Posterior vena cava (tissue), 2 donors: ENCODE measurements at regions not wholly inside any gene's neighbourhood (a gene's known extent, or its start where the extent isn't known, plus 50 kb on each side); places are given as distances from the start of the nearest gene placed in this dataset.
"Not testable (repeated sequence)": the region's sequence is repeated elsewhere in the genome, so short reads cannot be mapped to it uniquely, and the experiment has no call there.

ENCODE experiments used
- DNase-seq: peaks from one replicate; pipeline ENCODE4 v3.0.0-alpha.2; 2020; ENCODE audit warnings: low spot score
- intact Hi-C, 2 donors: fragments of 100-400 bp; cut with DNase I; formaldehyde crosslinking; loops; one replicate each; pipeline versions ENCODE4 v1.14.1 to v1.14.2; 2022 to 2023
- donor health status: DM: yes; HTN: yes; CAD: no.
- donor health status: DM: yes; HTN: yes; CAD: no.

DNA sequence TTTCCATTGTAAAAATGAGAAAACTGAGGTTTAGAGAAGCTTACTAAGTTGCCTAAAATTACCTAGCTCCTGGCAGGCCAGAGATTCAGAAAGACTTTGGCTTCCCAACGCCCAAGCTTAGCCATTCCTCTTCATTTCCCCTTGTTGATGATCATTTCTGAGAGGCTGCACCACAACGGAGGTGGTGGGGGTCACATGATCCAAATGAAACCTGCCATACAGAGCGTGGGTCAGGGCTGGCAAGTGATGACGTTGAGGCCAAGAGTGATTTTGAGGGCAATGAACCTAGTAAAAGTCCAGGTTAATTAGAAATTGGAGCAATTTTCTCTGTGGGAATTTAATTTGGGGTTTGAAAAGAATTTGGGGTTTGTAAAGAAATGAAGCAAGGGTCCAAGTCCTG is 109.9 kb downstream of the TMEM182 start:
- intact Hi-C loops = no loop called here

DNA sequence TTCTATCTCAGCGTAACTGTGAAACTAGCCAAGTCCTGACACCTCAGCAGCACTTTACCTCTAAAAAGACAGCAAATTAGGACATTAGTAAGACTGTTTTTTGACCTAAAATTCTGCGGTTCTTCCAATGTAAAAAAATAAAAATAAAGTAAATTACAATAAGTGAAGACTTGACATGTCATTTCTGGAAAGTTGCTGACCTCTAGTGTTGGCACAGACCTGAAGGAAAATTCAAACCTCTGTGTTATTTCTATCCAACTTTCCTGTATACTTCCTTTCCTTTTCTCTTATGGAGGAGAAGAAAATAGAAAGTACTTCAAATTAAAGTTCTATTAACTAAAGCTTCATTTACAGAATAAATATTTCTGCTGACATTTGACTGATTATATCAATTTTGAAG is 110.6 kb downstream of the TMEM182 start:
- intact Hi-C loops = no loop called here
- no peak for DNase-seq

More for the DNA sequence above, 109.9 kb downstream of the TMEM182 start:
- DNase-seq = no peak

DNA sequence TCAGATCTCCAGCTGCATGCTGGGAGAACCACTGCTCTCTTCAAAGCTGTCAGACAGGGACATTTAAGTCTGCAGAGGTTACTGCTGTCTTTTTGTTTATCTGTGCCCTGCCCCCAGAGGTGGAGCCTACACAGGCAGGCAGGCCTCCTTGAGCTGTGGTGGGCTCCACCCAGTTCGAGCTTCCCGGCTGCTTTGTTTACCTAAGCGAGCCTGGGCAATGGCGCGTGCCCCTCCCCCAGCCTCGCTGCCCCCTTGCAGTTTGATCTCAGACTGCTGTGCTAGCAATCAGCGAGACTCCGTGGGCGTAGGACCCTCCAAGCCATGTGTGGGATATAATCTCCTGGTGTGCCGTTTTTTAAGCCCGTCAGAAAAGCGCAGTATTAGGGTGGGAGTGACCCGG is 117.7 kb downstream of the TMEM182 start:
- DNase-seq, intact Hi-C loops: not testable (repeated sequence)

DNA sequence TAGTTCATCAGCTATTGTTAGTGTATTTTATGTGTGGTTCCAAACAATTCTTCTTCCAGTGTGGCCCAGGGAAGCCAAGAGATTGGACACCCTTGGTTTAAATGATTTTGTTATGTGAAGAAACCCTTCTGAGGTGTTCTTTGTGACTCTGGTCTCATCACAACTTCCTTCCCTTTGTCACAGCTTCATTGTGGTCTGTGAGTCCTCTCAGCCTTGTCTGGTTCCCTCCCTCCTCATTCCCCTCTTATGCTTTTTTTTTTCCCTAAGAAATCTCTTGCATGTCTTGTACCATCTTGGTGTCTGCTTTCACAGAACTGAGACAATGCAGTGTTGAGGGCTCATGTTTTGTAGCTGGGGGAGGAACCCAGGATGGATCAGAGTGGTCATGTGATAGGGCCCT is 118.9 kb downstream of the TMEM182 start:
- intact Hi-C loops = no loop called here
- no peak for DNase-seq

DNA sequence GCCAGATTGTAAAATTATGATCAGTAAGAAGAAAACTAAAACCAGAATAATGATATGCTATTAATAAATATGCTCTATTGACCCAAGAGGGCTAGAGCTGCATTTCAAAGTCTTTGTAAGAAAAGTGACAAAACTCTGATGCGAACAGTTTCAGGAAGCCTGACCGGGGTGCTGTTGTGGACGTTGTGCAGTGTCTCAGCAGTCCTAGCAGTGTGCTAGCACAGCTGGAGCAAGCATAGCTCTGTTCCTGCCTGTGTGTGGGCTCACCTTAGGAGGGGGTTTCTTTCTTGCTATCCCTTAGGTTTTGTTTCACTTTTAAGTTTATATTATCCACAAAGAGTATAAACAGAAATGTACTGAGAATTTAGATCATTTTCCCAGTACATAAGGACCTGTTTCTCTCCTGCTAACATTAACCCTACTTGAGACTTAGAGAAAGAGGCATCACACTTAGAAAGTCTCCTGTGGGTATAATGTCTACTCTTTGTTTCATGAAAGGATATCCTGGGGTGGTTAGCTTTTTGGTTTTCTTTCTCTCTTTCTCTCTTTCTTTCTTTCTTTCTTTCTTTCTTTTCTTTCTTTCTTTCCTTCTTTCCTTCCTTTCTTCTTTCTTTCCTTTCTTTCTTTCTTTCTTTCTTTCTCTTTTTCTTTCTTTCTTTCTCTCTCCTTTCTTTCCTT is 124.5 kb downstream of the TMEM182 start:
- intact Hi-C loops = no loop called here
- DNase-seq = no peak

DNA sequence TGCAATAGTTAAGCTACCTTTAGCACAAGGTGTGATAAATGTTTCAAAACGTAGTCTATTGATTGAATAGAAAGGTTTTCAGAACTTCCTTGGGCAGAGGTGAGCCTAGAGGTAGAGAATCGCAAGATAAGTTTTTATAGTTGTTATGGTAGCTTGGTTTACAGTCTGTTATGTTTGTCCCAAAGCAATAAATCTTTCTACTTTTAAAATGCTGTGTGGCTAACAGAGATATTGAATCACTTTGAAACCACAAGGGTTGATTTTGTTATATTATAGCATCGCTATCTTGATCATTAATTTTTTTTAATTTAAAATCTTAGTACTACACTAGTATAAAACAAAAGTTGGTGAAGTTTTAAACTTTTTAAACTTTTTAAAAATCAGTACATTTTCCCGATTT is 126.7 kb downstream of the TMEM182 start:
- intact Hi-C loops = no loop called here
- DNase-seq = no peak

DNA sequence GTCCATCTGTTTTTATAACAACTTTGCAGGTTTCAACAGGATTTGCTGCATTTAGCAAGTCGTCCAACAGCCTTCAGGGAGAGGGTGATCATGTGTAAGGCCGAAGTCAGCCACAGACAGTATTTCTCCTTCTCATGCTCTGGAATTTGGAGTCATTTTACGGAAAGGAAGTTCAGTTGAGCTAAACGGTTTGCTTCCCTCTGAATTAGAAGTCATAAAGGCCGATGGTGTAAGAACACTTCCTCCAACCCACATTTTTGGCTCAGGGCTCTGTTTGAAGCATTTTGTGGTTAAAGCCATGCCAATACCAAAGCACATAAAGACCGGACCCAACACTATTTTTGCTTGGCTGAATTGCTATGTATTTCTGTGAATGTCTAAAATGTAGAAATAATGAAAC is 129.5 kb downstream of the TMEM182 start:
- no peak for DNase-seq
- intact Hi-C loops = loop anchor here in 1 of 2 donors (2.0 kb wide), 1 partner anchor 26 kb away; no protein-coding TSS in a partner anchor

DNA sequence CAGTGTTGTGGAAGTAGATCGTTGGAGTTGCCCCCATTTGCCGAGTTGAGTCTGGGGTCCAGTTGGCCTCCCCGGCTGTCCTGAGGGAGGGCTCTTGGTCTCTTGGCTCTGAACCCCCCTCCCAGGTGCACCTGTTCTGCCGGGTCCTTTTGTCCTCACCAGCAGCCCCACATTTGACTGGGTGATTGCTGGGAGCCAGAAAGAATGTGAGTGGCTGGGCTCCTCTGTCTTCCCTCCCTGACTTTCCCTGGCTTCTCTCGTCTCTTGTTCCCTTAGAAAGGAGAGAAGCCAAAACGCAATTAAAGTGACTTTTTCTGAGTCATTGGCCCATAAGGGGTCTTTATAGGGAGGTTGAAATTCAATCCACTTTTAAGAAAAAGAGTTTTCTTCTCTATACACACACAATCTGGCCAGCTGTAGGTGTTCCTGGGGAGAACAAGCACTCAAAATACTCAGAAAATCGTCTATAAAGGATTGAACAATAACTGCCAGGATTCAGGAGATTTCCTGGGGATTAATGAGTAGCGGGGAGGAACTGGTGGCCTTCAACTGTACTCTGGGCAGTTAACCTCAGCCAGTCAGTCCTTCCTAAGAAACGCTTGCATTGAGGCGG is 131.0 kb downstream of the TMEM182 start:
- intact Hi-C loops = no loop called here
- no peak for DNase-seq

DNA sequence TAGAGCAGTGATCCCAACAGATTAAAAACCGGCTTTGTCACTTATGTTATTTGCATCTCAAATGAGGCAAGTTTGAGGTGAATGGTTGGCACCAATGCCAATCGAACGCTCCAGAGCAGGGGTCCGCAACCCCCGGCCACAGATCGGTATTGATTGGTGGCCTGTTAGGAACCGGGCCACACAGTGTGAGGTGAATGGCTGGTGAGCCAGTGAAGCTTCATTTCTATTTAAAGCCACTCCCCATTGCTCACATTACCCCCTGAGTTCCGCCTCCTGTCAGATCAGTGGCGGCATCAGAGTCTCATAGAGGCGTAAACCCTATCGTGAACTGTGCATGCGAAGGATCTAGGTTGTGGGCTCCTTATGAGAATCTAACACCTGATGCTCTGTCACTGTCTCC is 132.0 kb downstream of the TMEM182 start:
- intact Hi-C loops = no loop called here
- DNase-seq = no peak

DNA sequence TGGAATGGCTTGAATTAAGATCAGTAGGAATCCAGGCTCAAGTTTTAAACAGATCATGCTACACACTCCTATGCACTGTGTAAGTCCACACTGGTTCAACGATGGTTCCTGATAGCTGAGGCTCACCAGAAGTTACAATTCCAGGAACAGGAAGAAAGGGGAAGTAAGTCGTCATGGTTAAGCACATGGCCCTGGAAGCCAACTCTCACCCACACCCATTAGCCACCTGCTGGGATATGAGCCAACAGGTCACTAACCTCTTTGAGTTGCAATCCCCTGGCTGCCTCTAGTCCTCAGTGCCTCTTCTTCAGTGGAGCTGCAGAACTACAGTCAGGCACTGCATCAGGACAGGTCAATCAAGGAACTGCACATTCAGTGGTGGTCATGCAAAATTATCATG is 133.5 kb downstream of the TMEM182 start:
- intact Hi-C loops = no loop called here
- DNase-seq = no peak

DNA sequence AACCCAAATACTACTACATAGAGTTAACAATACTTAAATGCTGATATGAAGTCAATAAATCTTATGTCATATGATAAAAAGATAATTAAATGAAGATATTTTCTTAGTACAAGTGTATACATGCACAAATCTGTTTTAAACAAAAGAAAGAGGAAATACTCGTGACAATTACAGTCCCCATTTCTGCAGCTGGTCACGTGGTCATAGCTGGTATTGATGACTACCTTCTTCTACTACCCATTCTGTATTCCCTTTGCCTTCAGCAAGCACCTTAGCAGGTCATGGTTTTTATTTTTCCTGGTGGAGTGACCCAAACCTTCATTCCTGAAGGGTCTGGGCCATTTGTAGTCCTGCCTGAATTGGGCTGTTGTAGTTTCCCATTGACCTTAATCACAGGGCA is 147.4 kb downstream of the TMEM182 start:
- DNase-seq, intact Hi-C loops: not testable (repeated sequence)

DNA sequence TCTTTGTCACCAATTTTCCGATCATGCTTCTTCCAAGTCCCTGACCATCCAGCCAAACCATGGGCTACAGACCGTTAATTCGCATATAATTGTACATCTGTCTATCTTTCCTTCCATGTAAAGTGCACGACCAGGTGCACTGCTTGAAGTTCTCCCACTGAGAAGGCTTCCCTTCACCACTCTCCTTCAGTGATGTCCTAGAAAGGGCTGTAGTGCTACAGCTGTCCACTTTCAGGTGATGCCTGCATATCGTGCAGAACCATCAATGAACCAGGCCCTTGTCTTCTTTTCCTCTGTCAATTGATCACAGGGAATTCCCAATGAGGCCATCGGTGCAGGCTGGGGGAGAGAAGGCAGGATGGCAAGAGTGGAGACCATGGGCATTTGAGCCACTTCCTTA is 148.9 kb downstream of the TMEM182 start:
- intact Hi-C loops = no loop called here
- DNase-seq = no peak

DNA sequence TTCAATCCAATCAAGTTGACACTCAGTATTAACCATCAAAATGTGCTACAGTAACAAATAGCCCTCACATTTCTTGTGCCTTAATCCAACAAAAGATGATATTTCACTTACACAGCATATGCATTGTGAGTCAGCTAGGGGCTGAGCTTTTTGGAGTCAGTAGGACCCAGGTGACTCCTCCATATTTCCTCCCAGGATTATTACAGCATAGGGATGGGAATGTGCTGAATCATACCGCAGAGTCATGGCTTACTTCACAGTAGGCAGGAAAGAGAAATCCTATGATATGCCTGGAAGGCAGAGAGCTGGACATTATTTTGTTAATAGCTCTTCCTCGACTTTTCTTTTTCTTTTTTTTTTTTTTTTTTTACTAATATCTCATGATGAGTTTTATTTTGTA is 153.3 kb downstream of the TMEM182 start:
- intact Hi-C loops = no loop called here

DNA sequence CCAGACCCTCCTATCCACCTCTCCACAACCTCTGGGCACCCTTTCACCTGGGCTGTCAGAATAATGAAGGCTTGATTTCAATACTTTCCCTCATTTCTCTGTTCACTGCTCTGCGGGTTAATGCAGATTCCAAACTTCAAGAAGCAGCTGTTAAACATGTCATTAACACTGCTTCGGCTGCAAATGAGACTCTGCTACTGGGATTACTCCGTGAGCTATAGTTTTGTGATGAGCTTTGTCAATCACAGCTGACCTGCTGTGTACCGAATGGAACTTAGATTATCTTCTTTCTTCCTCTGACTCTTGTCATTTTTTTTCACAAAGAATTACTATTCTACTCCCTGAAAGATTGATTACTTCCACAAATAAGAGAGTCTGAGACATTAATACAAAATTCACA is 160.5 kb downstream of the TMEM182 start:
- DNase-seq = no peak
- intact Hi-C loops = no loop called here

More for the DNA sequence above, 153.3 kb downstream of the TMEM182 start:
- no peak for DNase-seq

DNA sequence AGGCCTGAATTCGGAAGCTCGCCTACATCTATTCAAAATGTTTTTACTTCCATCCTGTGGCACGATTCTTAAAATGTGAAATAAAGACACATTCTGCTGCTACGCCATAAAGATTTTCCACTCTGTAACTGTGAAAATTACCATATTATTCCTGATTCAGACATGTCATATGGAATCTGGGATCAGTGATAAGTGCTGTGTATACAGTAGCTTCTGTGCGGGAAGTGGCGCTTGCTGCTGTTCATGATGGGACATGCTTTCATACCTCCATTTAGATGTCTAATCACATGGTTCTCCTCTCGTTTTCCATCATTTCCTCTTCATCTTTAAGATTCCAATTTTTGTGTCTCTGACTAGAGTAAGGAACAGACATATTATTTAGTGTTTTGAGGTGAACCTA is 163.2 kb downstream of the TMEM182 start:
- intact Hi-C loops = no loop called here
- DNase-seq = no peak

DNA sequence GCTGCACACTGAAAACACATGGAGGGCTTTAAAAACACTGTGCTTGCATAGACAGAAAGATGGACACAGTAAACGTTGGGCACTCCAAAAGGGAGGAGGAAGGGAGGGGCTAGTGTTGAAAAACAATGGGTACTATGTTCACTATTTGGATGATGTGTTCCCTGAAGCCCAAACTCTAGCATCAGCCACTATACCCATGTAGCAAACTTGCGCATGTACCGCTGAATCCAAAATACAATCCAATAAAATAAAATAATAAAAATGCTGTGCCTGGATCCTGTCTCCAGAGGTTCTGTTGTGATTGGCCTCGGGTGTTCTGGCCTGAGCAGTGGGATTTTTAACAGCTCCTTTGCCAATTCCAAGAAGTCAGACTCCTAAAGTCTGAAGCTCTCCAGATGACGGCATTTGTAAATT is 166.0 kb downstream of the TMEM182 start:
- intact Hi-C loops = no loop called here
- DNase-seq = no peak

DNA sequence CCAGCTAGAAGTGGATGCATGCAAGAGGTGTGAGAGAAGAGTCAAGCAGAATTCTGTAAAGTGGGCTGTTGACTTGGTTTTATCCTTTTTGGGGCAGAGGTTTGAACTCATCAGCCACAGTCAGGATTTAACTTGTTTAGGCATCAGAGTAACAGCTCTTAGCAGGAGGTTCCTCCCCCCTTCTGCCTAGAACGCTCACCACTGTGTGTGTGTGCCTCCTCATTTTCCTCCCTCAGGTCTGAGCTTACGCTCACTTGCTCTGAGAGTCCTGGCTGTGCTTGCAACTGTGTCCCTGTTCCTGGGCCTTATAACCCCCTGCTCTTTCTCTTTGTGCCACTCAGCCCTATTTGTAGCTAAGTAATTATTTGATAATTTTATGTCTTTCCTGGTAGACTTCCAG is 167.9 kb downstream of the TMEM182 start:
- no peak for DNase-seq
- intact Hi-C loops = no loop called here

DNA sequence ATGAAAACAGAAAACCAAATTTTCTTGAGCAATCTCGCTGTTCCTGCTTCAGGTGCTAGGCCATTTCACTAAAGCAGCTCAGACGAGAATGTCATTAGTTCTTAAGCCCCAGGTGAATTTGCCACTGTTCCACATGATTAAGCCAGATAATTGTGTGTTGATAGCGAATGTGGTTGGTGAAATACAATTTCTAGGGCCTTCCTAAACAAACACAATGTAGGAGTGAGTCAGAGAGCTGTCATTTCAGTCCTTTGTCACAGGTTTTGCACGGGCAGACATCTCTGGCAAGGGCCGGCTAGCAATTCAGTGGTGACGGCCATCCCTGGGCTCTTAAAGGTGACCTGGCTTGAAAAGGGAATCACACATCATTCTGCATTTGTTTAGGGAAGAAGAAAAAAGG is 170.7 kb downstream of the TMEM182 start:
- intact Hi-C loops = no loop called here

DNA sequence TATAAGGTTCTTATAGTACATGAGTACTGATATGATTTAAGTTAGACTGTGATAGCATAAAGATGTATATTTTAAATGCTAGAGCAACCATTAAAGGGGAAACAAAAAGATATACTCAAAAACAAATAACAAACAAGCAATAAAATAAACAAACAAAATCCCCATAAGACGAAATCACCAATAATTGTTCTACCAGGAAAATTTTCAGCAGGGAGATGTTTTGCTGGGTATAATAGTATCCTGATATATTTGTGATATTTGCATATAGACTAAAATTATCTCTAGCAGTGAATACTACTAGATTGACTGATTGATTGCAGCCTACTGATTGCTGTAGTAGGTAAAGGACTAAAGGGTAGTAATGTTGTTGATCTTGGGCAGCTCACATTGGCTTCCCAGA is 177.4 kb downstream of the TMEM182 start:
- DNase-seq = no peak
- intact Hi-C loops = no loop called here

More for the DNA sequence above, 170.7 kb downstream of the TMEM182 start:
- no peak for DNase-seq

DNA sequence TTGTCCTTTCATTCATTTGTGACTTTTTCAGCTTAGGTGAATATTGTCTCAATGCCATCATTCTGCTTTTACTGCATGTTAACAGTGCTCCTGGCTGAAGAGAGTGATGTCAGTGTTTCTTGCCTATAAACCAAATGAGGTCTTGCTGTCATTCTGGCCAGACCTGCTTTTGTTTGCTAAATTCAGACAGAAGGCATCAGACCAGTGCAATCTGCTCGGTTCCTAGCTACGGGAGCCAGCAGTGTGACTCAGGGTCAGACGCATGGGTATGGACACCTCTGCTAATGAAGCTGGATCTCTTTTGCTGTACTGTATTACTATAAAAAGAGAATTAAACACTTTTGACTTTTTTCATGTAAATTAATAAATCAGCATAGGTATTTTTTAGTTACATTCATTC is 178.9 kb downstream of the TMEM182 start:
- intact Hi-C loops = no loop called here
- DNase-seq = no peak

DNA sequence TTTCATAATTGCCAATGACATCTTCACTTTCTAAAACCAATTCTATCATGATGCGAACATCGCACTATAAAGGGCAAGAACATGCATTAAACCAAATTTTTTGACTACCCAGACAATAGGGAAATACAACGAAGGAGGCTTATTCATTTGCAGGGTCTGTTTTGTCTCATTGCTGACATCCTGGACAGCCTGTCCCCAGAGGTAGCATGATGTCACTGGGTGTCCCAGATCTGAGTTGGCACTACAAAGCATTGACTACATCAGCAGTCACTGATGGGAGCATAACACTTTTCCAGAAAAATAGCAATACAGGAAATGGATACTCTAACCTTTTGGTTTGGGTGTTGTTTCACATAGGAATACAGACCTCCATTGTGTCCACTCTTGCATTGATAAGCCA is 180.3 kb downstream of the TMEM182 start:
- intact Hi-C loops = no loop called here
- DNase-seq = no peak
